Transverse colon (tissue), 4 donors: ENCODE measurements at regions not wholly inside any gene's neighbourhood (a gene's known extent, or its start where the extent isn't known, plus 50 kb on each side); places are given as distances from the start of the nearest gene placed in this dataset.
"Not testable (repeated sequence)": the region's sequence is repeated elsewhere in the genome, so short reads cannot be mapped to it uniquely, and the experiment has no call there.

Source experiments
- DNase-seq: peaks from one replicate; pipeline ENCODE4 v3.0.0-alpha.2; 2019
- H3K27ac ChIP-seq, 4 donors: fragments of 200-600 bp; sonication (generic); 2 replicates each; pipeline ENCODE4 v1.5.1; 2016 to 2018; ENCODE audit warnings: inconsistent platforms in 4 of 4
- H3K27me3 ChIP-seq: fragments of 200-600 bp; sonication (generic); 2 replicates; pipeline ENCODE4 v1.5.1; 2017; ENCODE audit warnings: inconsistent platforms
- H3K36me3 ChIP-seq, 4 donors: fragments of 200-600 bp; sonication (generic); 2 replicates each; pipeline ENCODE4 v1.5.1; 2017 to 2019; ENCODE audit warnings: inconsistent platforms in 4 of 4
- H3K4me1 ChIP-seq, 4 donors: fragments of 200-600 bp; sonication (generic); 2 replicates each; pipeline ENCODE4 v1.5.1; 2017 to 2020; ENCODE audit warnings: inconsistent platforms in 4 of 4
- H3K4me3 ChIP-seq, 4 donors: fragments of 200-600 bp; sonication (generic); 1 replicate in 1 of 4; 2 replicates in 3 of 4; pipeline versions ENCODE4 v1.5.1 to v1.6.1; 2017 to 2019; ENCODE audit warnings: inconsistent platforms in 4 of 4
- H3K9me3 ChIP-seq, 2 donors: fragments of 200-600 bp; sonication (generic); 2 replicates each; pipeline ENCODE4 v1.5.1; 2017 to 2019; ENCODE audit warnings: inconsistent platforms in 2 of 2
- CTCF ChIP-seq, 5 experiments: fragments of 200-600 bp in 3 of 5; fragments of 450-650 bp in 2 of 5; sonication (generic) in 3 of 5; IDR thresholded peaks; 1 replicate in 2 of 5; 2 replicates in 3 of 5; pipeline ENCODE4 v1.5.1; 2016 to 2017; ENCODE audit warnings: antibody characterized with exemption in 5 of 5, inconsistent platforms in 3 of 5, mild to moderate bottlenecking in 2 of 5, moderate library complexity in 1 of 5
- EP300 ChIP-seq: sonication (generic); formaldehyde crosslinking; IDR thresholded peaks from one replicate; pipeline ENCODE4 v1.6.1; 2017; ENCODE audit warnings: antibody characterized with exemption, low read depth
- POLR2A ChIP-seq: fragments of 450-650 bp; IDR thresholded peaks from one replicate; pipeline ENCODE4 v1.6.1; 2016; ENCODE audit warnings: antibody characterized with exemption, mild to moderate bottlenecking, moderate library complexity
- POLR2AphosphoS5 ChIP-seq, 3 donors: sonication (generic); formaldehyde crosslinking; IDR thresholded peaks; one replicate each; pipeline ENCODE4 v1.6.1; 2016; ENCODE audit warnings: antibody characterized with exemption in 3 of 3
- WGBS, 2 donors: methylation state at CpG; one replicate each; pipeline ENCODE4 v1.1.5; 2018; ENCODE audit warnings: low coverage in 1 of 2; 5-methylcytosine and 5-hydroxymethylcytosine counted together
- in situ Hi-C, 4 donors: fragments of 200-750 bp; cut with MboI; loops; one replicate each; pipeline versions ENCODE4 v1.15.0 to v1.15.1; 2017; ENCODE audit warnings: low sequenced_read_pairs in 3 of 4, low pct_ligation_motif_present in 1 of 4, low pct_unique_long_range_greater_than_20kb in 1 of 4
- intact Hi-C: fragments of 100-400 bp; cut with DNase I; formaldehyde crosslinking; loops from one replicate; pipeline ENCODE4 v1.15.1; 2023; ENCODE audit warnings: low total_unique reads

GRCh38 chr5:100080703-100081102 is 454.5 kb upstream of the FAM174A start:
- H3K36me3 ChIP-seq, H3K4me1 ChIP-seq, in situ Hi-C loops, DNase-seq, H3K4me3 ChIP-seq, H3K27me3 ChIP-seq, intact Hi-C loops, H3K27ac ChIP-seq, H3K9me3 ChIP-seq: not testable (repeated sequence)
- WGBS, 2 donors, result 23 to 37% methylated on average over 3 of the region's 3 CpGs

GRCh38 chr5:100079163-100079562 is 456.0 kb upstream of the FAM174A start:
- H3K36me3 ChIP-seq, H3K9me3 ChIP-seq, H3K4me1 ChIP-seq, H3K4me3 ChIP-seq, H3K27ac ChIP-seq, DNase-seq, H3K27me3 ChIP-seq, in situ Hi-C loops, intact Hi-C loops: not testable (repeated sequence)
- 33 to 80% methylated on average over 1 of the region's 1 CpG for WGBS, 2 donors

GRCh38 chr5:100066020-100066419 is 469.2 kb upstream of the FAM174A start:
- H3K27me3 ChIP-seq, in situ Hi-C loops, H3K27ac ChIP-seq, intact Hi-C loops, DNase-seq, H3K4me1 ChIP-seq, H3K36me3 ChIP-seq, H3K4me3 ChIP-seq, H3K9me3 ChIP-seq: not testable (repeated sequence)
- WGBS, 2 donors, result 95% methylated on average over 12 of the region's 17 CpGs; no CpG with 5 or more reads in 1 of the 2 donors

GRCh38 chr5:100043475-100043874 is 491.7 kb upstream of the FAM174A start:
- Histone ChIP-seq H3K27me3 (no peaks in the 10 kb centered on the region), H3K4me3 (no peak overlapping the region), H3K27ac (no peak overlapping the region), H3K9me3 (no peaks in the 10 kb centered on the region), H3K36me3 (no peaks in the 10 kb centered on the region), H3K4me1 (no peaks in the 10 kb centered on the region)
- in situ Hi-C loops (no loop called here), intact Hi-C loops (no loop called here)
- WGBS, 2 donors, result 75 to 76% methylated on average over 2 of the region's 2 CpGs
- DNase-seq, result no peak
- TF ChIP-seq POLR2A (no peak), EP300 (no peak), CTCF (IDR thresholded peaks at IDR 0.05) (no peak), POLR2AphosphoS5 (IDR thresholded peaks at IDR 0.05) (no peak)

- no peaks in the 10 kb centered on the region for H3K4me1 ChIP-seq
- WGBS, 2 donors, result 72 to 73% methylated on average over 2 of the region's 2 CpGs
- no peaks in the 10 kb centered on the region for H3K9me3 ChIP-seq
- H3K4me3 ChIP-seq, result no peak overlapping the region
- no peak overlapping the region for H3K27ac ChIP-seq
- intact Hi-C loops, result no loop called here
- no peaks in the 10 kb centered on the region for H3K36me3 ChIP-seq
- no peak for TF ChIP-seq POLR2A
- H3K27me3 ChIP-seq, result no peaks in the 10 kb centered on the region
- no peak for DNase-seq
- in situ Hi-C loops, result no loop called here
These were observed 508.6 kb upstream of the FAM174A start for GRCh38 chr5:100026606-100027005.

- Histone ChIP-seq H3K36me3 (no peaks in the 10 kb centered on the region), H3K27ac (no peak overlapping the region), H3K9me3 (no peaks in the 10 kb centered on the region), H3K27me3 (no peaks in the 10 kb centered on the region), H3K4me1 (no peaks in the 10 kb centered on the region), H3K4me3 (no peak overlapping the region)
- TF ChIP-seq CTCF (IDR thresholded peaks at IDR 0.05) (no peak), POLR2A (no peak), EP300 (no peak), POLR2AphosphoS5 (IDR thresholded peaks at IDR 0.05) (no peak)
- intact Hi-C loops (no loop called here), in situ Hi-C loops (no loop called here)
- no peak for DNase-seq
These were observed 511.6 kb upstream of the FAM174A start for GRCh38 chr5:100023536-100023935.
